ENCODE measurements at regions not wholly inside any gene's neighbourhood (a gene's known extent, or its start where the extent isn't known, plus 50 kb on each side); places are given as distances from the start of the nearest gene placed in this dataset.
"Not testable (repeated sequence)": the region's sequence is repeated elsewhere in the genome, so short reads cannot be mapped to it uniquely, and the experiment has no call there.

DNA sequence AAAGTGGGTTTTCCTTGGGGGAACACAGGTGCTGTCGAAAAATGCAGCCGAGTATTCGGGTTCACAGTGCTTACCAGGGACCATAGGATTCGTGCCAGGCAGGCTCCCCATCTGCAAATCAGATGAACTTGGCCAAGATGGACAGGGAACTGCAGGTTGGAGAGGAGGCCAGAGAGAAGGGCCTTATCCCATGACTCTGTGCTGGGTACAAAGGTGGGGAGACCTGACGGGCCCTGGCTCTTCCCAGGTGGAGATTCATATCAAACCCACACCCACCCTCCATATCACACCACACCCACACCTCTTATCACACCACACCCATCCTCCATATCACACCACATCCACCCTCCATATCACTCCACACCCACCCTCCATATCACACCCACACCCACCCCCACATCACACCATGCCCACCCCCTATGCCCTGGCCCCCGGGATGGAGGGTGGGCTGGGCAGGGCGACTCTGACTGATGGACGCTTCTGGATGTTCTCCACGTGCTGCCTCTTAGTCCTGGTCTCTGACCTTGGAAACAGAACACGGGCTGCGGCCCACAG is 319.7 kb downstream of the ADGRD1 start:
- 86 to 92% methylated on average over 11 of the region's 11 CpGs for WGBS, 2 donors

DNA sequence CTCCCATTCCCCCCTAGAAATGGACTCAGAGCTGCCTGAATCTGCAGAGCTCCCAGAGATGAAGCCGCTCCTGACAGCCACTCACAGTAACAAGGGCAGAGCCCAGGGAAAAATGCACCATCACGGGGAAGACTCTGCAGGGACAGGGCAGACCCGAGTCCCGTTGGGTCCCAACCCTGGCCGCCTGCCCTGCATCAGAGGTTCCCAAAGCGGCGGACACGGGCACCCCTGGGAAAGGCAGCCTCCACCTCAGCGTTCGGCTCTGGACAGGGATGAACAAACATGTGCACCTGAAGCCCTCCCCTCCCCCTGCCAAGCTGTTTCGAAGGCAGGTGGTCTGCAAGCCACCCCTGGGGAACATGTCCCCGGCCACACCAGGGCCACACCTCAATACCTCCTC is 320.4 kb downstream of the ADGRD1 start:
- 88 to 93% methylated on average over 12 of the region's 12 CpGs for whole genome bisulfite sequencing, 2 donors
- intact Hi-C loops (cut with DNase I; ENCODE audit: low total_unique reads): no loop called here
- H3K4me3 ChIP-seq (ENCODE audit: low read depth, poor library complexity, severe bottlenecking): no peak overlapping the region
- DNase-seq (ENCODE audit: low spot score in 2 of 2): no peak
- TF ChIP-seq, protein P1, sequence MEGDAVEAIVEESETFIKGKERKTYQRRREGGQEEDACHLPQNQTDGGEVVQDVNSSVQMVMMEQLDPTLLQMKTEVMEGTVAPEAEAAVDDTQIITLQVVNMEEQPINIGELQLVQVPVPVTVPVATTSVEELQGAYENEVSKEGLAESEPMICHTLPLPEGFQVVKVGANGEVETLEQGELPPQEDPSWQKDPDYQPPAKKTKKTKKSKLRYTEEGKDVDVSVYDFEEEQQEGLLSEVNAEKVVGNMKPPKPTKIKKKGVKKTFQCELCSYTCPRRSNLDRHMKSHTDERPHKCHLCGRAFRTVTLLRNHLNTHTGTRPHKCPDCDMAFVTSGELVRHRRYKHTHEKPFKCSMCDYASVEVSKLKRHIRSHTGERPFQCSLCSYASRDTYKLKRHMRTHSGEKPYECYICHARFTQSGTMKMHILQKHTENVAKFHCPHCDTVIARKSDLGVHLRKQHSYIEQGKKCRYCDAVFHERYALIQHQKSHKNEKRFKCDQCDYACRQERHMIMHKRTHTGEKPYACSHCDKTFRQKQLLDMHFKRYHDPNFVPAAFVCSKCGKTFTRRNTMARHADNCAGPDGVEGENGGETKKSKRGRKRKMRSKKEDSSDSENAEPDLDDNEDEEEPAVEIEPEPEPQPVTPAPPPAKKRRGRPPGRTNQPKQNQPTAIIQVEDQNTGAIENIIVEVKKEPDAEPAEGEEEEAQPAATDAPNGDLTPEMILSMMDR (IDR thresholded peaks at IDR 0.05): no peak
- TF ChIP-seq POLR2A (IDR thresholded peaks at IDR 0.05): no peak

More for the DNA sequence above, 319.7 kb downstream of the ADGRD1 start:
- TF ChIP-seq POLR2A (IDR thresholded peaks at IDR 0.05): no peak
- TF ChIP-seq, protein P1 (IDR thresholded peaks at IDR 0.05): no peak
- H3K4me3 ChIP-seq (ENCODE audit: low read depth, poor library complexity, severe bottlenecking): no peak overlapping the region
- DNase-seq (ENCODE audit: low spot score in 2 of 2): no peak
- intact Hi-C loops (cut with DNase I; ENCODE audit: low total_unique reads): no loop called here

DNA sequence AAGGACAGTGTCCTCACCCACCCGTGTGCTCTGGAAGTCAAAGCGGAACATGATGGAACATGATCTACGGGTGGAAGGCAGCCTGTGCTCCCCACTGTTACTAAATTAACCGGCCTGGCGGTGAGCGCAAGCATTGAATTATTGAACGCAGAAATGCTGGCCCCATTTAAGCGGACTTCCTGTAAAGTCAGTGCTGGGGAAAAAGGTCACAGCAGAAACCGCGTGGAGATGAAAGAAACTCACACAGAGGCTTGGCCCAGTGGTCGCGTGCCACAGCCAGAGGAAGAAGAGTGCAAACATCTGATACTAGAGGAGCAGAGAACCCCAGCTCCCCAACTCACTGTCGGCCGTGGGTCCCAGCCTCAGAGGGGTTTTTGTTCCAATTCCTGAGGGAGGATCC is 321.2 kb downstream of the ADGRD1 start:
- no peak for DNase-seq (ENCODE audit: low spot score in 2 of 2)
- H3K4me3 ChIP-seq (ENCODE audit: low read depth, poor library complexity, severe bottlenecking): no peak overlapping the region
- 46 to 47% methylated on average over 14 of the region's 14 CpGs for WGBS, 2 donors
- intact Hi-C loops (cut with DNase I; ENCODE audit: low total_unique reads): no loop called here
- no peak for TF ChIP-seq POLR2A (IDR thresholded peaks at IDR 0.05)
- TF ChIP-seq, protein P1 (IDR thresholded peaks at IDR 0.05): no peak

DNA sequence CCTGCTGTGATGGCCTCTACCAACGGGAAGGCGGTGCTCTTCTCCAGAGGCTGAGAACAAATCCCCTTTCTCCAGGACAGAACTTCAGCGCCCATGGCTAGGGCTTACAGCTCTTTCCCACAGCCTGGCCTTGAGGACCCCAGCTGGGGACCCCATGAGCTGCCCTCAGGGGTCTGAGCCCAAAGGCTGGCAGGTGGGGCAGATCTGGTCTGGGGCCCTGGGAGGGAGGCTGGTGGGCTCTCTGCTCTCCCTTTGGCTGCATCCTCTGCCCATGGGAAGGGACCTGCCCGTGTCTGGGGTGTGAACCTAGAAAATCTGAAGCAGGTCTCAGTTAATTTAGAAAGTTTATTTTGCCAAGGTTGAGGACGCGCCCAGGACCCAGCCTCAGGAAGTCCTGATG is 322.1 kb downstream of the ADGRD1 start:
- 89 to 92% methylated on average over 6 of the region's 6 CpGs for WGBS, 2 donors
- DNase-seq (ENCODE audit: low spot score in 2 of 2): no peak
- intact Hi-C loops (cut with DNase I; ENCODE audit: low total_unique reads): no loop called here
- no peak overlapping the region for H3K4me3 ChIP-seq (ENCODE audit: low read depth, poor library complexity, severe bottlenecking)
- no peak for TF ChIP-seq POLR2A (IDR thresholded peaks at IDR 0.05)
- TF ChIP-seq, protein P1 (IDR thresholded peaks at IDR 0.05): no peak

DNA sequence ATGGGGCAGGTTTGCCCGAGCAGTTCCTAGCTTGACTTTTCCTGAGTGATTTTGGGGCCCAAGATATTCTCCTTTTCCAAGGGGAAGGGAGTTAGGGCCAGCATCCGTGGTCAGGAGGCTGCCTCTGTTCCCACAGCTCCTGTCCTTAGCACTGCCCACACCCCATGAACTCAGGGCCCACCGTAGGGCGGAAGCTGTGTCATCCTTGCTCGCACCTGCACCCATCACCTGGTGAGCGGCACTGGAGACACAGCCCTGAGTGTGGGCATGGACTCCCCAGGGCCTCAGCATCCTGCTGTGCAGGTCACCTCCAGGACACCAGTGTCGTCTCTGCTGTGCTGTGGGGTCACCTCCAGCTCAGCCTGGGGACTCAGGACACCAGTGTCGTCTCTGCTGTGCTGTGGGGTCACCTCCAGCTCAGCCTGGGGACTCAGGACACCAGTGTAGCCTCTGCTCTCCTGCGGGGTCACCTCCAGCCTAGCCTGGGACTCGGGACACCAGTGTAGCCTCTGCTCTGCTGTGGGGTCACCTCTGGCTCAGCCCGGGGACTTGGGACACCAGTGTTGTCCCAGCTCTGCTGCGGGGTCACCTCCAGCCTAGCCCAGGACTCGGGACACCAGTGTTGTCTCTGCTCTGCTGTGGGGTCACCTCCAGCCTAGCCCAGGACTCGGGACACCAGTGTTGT is 322.9 kb downstream of the ADGRD1 start:
- no peak for TF ChIP-seq POLR2A (IDR thresholded peaks at IDR 0.05)
- TF ChIP-seq, protein P1 (IDR thresholded peaks at IDR 0.05): no peak
- no peak overlapping the region for H3K4me3 ChIP-seq (ENCODE audit: low read depth, poor library complexity, severe bottlenecking)
- DNase-seq (ENCODE audit: low spot score in 2 of 2): no peak
- 80 to 85% methylated on average over 8 to 13 of the region's 14 CpGs for WGBS, 2 donors
- intact Hi-C loops (cut with DNase I; ENCODE audit: low total_unique reads): no loop called here

DNA sequence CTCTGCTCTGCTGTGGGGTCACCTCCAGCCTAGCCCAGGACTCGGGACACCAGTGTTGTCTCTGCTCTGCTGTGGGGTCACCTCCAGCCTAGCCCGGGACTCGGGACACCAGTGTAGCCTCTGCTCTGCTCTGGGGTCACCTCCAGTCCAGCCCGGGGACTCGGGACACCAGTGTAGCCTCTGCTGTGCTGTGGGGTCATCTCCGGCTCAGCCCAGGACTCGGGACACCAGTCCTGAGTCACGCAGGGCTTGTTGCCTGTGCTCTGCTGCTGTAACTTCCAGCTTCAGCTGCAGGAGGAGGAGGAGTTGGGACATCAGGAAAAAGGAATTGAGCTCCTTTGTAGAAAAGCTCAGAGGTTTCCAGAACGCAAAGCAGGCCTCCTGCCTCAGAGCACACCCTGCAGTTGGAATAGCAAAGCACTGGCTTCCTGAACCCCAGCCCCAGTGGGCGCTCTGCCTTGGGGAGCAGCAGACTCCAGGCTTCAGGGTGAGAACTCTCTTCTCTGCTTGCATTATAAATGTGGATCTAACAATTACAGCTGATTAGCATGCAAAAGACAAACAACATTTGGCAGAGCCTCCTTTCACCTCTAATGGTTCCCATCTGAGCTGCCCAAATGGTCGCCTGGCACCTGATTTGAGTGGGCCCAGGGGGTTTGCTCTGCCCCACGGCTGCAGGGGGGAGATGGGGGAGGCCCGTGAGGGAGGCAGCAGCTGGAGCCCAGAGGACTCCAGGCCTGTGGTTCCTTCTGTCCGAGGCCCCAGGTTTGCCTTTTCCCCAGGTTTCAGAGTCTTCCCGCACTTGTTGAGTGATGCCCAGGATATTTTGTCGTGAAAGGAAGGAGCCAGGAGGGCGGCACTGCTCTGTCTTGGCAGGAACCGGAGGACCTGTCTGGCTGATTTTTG is 323.7 kb downstream of the ADGRD1 start:
- DNase-seq (ENCODE audit: low spot score in 2 of 2): peak in 1 of 2 donors; percentile 75

DNA sequence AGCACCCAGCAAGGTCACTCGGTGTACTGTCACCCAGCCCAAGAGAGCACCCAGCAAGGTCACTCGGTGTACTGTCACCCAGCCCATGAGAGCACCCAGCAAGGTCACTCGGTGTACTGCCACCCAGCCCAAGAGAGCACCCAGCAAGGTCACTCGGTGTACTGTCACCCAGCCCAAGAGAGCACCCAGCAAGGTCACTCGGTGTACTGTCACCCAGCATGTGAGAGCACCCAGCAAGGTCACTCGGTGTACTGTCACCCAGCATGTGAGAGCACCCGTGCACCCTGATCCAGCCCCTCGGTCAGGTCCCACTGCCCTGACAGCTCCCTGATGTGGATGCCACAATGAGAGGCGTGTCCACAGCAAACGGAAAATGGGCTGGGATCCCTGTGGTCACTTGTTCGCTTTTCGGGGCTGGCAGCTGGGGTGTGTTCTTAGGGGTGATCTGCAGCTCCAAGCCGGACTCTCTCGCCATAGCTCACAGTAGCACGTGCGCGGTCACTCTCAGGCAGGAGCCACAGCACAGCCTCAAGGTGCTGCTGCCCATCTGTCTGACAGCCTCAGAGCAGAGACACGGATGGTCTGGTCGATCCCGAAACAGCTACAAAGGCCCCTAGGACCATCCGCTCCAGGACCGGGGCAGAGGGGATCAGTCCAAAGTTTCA is 324.9 kb downstream of the ADGRD1 start:
- WGBS, 2 donors: 88 to 92% methylated on average over 17 of the region's 22 CpGs
- intact Hi-C loops (cut with DNase I; ENCODE audit: low total_unique reads); H3K4me3 ChIP-seq (ENCODE audit: low read depth, poor library complexity, severe bottlenecking): not testable (repeated sequence)
- peak in 1 of 2 donors; percentile 80 for DNase-seq (ENCODE audit: low spot score in 2 of 2)

More for the DNA sequence above, 323.7 kb downstream of the ADGRD1 start:
- H3K4me3 ChIP-seq (ENCODE audit: low read depth, poor library complexity, severe bottlenecking); intact Hi-C loops (cut with DNase I; ENCODE audit: low total_unique reads): not testable (repeated sequence)
- 67 to 81% methylated on average over 15 of the region's 18 CpGs for WGBS, 2 donors

All from lower leg skin (tissue), 4 donors.